ENCODE measurements at regions not wholly inside any gene's neighbourhood (a gene's known extent, or its start where the extent isn't known, plus 50 kb on each side); places are given as distances from the start of the nearest gene placed in this dataset.

DNA sequence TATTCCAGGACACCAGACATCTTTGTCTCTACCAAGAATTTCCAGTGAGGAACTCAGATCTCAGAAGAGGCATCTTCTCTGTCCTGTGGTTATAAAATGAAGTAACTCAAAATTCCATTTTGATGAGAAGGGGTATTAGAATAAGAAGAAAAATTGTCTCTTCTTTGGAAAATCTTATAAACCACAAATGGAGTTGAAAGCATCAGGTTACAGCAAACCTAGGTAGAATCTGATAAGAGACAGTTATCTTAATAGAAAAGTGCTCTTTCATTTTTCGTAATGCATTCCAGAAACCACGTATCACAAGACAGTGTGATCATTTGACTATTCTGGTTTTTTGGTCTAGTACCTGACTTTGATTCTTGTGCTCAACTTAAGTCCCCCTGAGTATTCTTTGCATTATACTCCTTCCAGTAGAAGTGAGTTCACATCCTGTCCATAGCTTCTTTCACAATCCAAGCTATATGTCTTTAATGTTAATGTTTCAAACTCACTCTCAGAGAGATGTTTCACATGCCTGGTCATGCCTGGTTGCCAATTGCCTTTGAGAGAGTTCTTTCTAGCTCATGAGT, 120.9 kb upstream of the PRDX6 start:
- Histone ChIP-seq H4K20me1 (ENCODE audit: insufficient read depth) (no peaks in the 10 kb centered on the region), H3K4me1 (ENCODE audit: control insufficient read depth in 1 of 2, insufficient read depth in 2 of 2, low read length in 2 of 2) (no peaks in the 10 kb centered on the region), H2AFZ (ENCODE audit: low read depth, low read length, poor library complexity, severe bottlenecking) (no peak overlapping the region), H3K36me3 (ENCODE audit: control insufficient read depth in 1 of 2, insufficient read depth in 2 of 2, low read length in 2 of 2) (no peaks in the 10 kb centered on the region), H3K4me3 (replicated peaks in 1 of 2; ENCODE audit: low read depth in 1 of 2, low read length in 2 of 2) (no peak overlapping the region), H3K27ac (ENCODE audit: low read depth, low read length) (no peak overlapping the region), H3K9me2 (ENCODE audit: insufficient read depth) (no peaks in the 10 kb centered on the region), H3K9ac (ENCODE audit: low read length) (no peak overlapping the region), H3K79me2 (ENCODE audit: insufficient read depth, low read length) (no peaks in the 10 kb centered on the region), H3K4me2 (ENCODE audit: low read length) (no peak overlapping the region), H3K27me3 (ENCODE audit: insufficient read depth, low read length) (no peaks in the 10 kb centered on the region), H3K9me3 (ENCODE audit: control insufficient read depth in 1 of 2, insufficient read depth in 1 of 2, low read depth in 1 of 2, low read length in 2 of 2) (no peaks in the 10 kb centered on the region)
- no peak for TF ChIP-seq ZFX (IDR thresholded peaks at IDR 0.05)
- TF ChIP-seq TCF7L2 (IDR thresholded peaks at IDR 0.05; ENCODE audit: borderline replicate concordance, extremely low read depth, insufficient read depth, insufficient read length) = no peak
- no peak for TF ChIP-seq SRF (IDR thresholded peaks at IDR 0.05; ENCODE audit: low read depth)
- no peak for TF ChIP-seq POLR2AphosphoS5 (IDR thresholded peaks at IDR 0.05; ENCODE audit: low read depth, low read length)
- TF ChIP-seq, protein P1, sequence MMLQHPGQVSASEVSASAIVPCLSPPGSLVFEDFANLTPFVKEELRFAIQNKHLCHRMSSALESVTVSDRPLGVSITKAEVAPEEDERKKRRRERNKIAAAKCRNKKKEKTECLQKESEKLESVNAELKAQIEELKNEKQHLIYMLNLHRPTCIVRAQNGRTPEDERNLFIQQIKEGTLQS (IDR thresholded peaks at IDR 0.05) = no peak
- TF ChIP-seq, protein P2, sequence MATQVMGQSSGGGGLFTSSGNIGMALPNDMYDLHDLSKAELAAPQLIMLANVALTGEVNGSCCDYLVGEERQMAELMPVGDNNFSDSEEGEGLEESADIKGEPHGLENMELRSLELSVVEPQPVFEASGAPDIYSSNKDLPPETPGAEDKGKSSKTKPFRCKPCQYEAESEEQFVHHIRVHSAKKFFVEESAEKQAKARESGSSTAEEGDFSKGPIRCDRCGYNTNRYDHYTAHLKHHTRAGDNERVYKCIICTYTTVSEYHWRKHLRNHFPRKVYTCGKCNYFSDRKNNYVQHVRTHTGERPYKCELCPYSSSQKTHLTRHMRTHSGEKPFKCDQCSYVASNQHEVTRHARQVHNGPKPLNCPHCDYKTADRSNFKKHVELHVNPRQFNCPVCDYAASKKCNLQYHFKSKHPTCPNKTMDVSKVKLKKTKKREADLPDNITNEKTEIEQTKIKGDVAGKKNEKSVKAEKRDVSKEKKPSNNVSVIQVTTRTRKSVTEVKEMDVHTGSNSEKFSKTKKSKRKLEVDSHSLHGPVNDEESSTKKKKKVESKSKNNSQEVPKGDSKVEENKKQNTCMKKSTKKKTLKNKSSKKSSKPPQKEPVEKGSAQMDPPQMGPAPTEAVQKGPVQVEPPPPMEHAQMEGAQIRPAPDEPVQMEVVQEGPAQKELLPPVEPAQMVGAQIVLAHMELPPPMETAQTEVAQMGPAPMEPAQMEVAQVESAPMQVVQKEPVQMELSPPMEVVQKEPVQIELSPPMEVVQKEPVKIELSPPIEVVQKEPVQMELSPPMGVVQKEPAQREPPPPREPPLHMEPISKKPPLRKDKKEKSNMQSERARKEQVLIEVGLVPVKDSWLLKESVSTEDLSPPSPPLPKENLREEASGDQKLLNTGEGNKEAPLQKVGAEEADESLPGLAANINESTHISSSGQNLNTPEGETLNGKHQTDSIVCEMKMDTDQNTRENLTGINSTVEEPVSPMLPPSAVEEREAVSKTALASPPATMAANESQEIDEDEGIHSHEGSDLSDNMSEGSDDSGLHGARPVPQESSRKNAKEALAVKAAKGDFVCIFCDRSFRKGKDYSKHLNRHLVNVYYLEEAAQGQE (IDR thresholded peaks at IDR 0.05; ENCODE audit: low read depth) = no peak
- TF ChIP-seq FOSL1 (IDR thresholded peaks at IDR 0.05; ENCODE audit: low read depth) = no peak
- no peak for TF ChIP-seq SIN3A (IDR thresholded peaks at IDR 0.05; ENCODE audit: low read depth)
- TF ChIP-seq POLR2A (IDR thresholded peaks at IDR 0.05; ENCODE audit: borderline replicate concordance, extremely low read depth, insufficient read depth, insufficient read length) = no peak
- TF ChIP-seq EZH2phosphoT487 (IDR thresholded peaks at IDR 0.05; ENCODE audit: borderline replicate concordance) = no peak
- TF ChIP-seq JUND (IDR thresholded peaks at IDR 0.05) = no peak
- TF ChIP-seq SP1 (IDR thresholded peaks at IDR 0.05; ENCODE audit: low read depth) = no peak
- TF ChIP-seq, protein P3, sequence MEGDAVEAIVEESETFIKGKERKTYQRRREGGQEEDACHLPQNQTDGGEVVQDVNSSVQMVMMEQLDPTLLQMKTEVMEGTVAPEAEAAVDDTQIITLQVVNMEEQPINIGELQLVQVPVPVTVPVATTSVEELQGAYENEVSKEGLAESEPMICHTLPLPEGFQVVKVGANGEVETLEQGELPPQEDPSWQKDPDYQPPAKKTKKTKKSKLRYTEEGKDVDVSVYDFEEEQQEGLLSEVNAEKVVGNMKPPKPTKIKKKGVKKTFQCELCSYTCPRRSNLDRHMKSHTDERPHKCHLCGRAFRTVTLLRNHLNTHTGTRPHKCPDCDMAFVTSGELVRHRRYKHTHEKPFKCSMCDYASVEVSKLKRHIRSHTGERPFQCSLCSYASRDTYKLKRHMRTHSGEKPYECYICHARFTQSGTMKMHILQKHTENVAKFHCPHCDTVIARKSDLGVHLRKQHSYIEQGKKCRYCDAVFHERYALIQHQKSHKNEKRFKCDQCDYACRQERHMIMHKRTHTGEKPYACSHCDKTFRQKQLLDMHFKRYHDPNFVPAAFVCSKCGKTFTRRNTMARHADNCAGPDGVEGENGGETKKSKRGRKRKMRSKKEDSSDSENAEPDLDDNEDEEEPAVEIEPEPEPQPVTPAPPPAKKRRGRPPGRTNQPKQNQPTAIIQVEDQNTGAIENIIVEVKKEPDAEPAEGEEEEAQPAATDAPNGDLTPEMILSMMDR (IDR thresholded peaks at IDR 0.05 in 2 of 3, conservative IDR thresholded peaks at IDR 0.05 in 1 of 3; ENCODE audit: borderline replicate concordance in 1 of 3, insufficient read depth in 1 of 3, low read depth in 2 of 3, low read length in 2 of 3) = no peak
- POLR2A ChIA-PET = no interaction called here
- no peak for DNase-seq (ENCODE audit: low read depth, low spot score)
- ATAC-seq = no peak
- CTCF ChIA-PET = no interaction called here
- RAD21 ChIA-PET (ENCODE audit: low non-redundant PET in 1 of 2, low total read pairs in 2 of 2, uncharacterized antibody in 2 of 2, unreplicated experiment in 2 of 2) = no interaction called here
- intact Hi-C loops (cut with micrococcal nuclease) = no loop called here
- BruUV-seq (replicated peaks) = no TSS peak
